GM23338 (cell line): ENCODE measurements at regions not wholly inside any gene's neighbourhood (a gene's known extent, or its start where the extent isn't known, plus 50 kb on each side); places are given as distances from the start of the nearest gene placed in this dataset.

Experiments
- ATAC-seq: fragments of 200-7000 bp; cut with Tn5 transposase; 3 replicates; pipeline ENCODE4 v1.9.1; 2020
- DNase-seq: peaks from one replicate; pipeline ENCODE4 v3.0.0-alpha.2; 2015; ENCODE audit warnings: low spot score
- H2AFZ ChIP-seq: fragments of 200-600 bp; sonication (generic); 2 replicates; pipeline ENCODE4 v1.8.0; 2016; ENCODE audit warnings: antibody characterized with exemption, mild to moderate bottlenecking, moderate library complexity
- H3F3A ChIP-seq: fragments of 200-600 bp; sonication (generic); replicated peaks from 2 replicates; pipeline ENCODE4 v1.8.0; 2017; ENCODE audit warnings: antibody characterized with exemption, mixed run types, low read depth
- H3K27ac ChIP-seq: fragments of 200-600 bp; sonication (generic); 2 replicates; pipeline ENCODE4 v1.6.1; 2016; ENCODE audit warnings: low read depth
- H3K27me3 ChIP-seq: fragments of 200-600 bp; sonication (generic); 2 replicates; pipeline ENCODE4 v1.8.0; 2016; ENCODE audit warnings: mild to moderate bottlenecking, mixed run types, moderate library complexity; ENCODE audit not compliant: insufficient read depth
- H3K36me3 ChIP-seq: fragments of 200-600 bp; sonication (generic); 2 replicates; pipeline ENCODE4 v1.8.0; 2016; ENCODE audit warnings: mild to moderate bottlenecking; ENCODE audit not compliant: insufficient read depth
- H3K4me1 ChIP-seq: fragments of 200-600 bp; sonication (generic); 2 replicates; pipeline ENCODE4 v1.8.0; 2016; ENCODE audit warnings: mild to moderate bottlenecking, moderate library complexity; ENCODE audit not compliant: insufficient read depth
- H3K4me2 ChIP-seq: fragments of 200-600 bp; sonication (generic); 2 replicates; pipeline ENCODE4 v1.7.1; 2017; ENCODE audit warnings: mixed run types
- H3K4me3 ChIP-seq: fragments of 200-600 bp; sonication (generic); 2 replicates; pipeline ENCODE4 v1.6.1; 2016; ENCODE audit warnings: mixed run types
- H3K79me2 ChIP-seq: fragments of 200-600 bp; sonication (generic); replicated peaks from 2 replicates; pipeline ENCODE4 v1.8.0; 2017; ENCODE audit warnings: mild to moderate bottlenecking; ENCODE audit not compliant: insufficient read depth
- H3K9me2 ChIP-seq: fragments of 200-600 bp; sonication (generic); 2 replicates; pipeline ENCODE4 v1.8.0; 2017; ENCODE audit not compliant: insufficient read depth
- H4K20me1 ChIP-seq: fragments of 200-600 bp; sonication (generic); replicated peaks from 2 replicates; pipeline ENCODE4 v1.8.0; 2017; ENCODE audit warnings: mild to moderate bottlenecking; ENCODE audit not compliant: insufficient read depth
- H3K27ac Mint-ChIP-seq: 2 replicates; pipeline ENCODE4 v1.8.0; 2020; ENCODE audit warnings: inconsistent platforms, mild to moderate bottlenecking, moderate library complexity, mixed read lengths
- H3K27me3 Mint-ChIP-seq: 3 replicates; pipeline ENCODE4 v1.8.0; 2022; ENCODE audit warnings: low read depth, mild to moderate bottlenecking, moderate library complexity, mixed read lengths, inconsistent platforms; ENCODE audit not compliant: insufficient read depth, poor library complexity
- H3K36me3 Mint-ChIP-seq: 3 replicates; pipeline ENCODE4 v1.8.0; 2021; ENCODE audit warnings: low read depth, mild to moderate bottlenecking, inconsistent platforms, moderate library complexity, mixed read lengths
- H3K4me1 Mint-ChIP-seq: 3 replicates; pipeline ENCODE4 v1.8.0; 2020; ENCODE audit warnings: mild to moderate bottlenecking, inconsistent platforms, mixed read lengths
- H3K4me3 Mint-ChIP-seq: 3 replicates; pipeline ENCODE4 v1.8.0; 2021; ENCODE audit warnings: moderate library complexity, mild to moderate bottlenecking, inconsistent platforms, mixed read lengths
- H3K9me3 Mint-ChIP-seq: 3 replicates; pipeline ENCODE4 v1.8.0; 2020; ENCODE audit warnings: moderate library complexity, mild to moderate bottlenecking, inconsistent platforms, mixed read lengths
- CREB1 ChIP-seq: fragments of 250-450 bp; sonication (Bioruptor Pico); IDR thresholded peaks from 2 replicates; pipeline ENCODE4 v1.5.0; 2020; ENCODE audit warnings: low read depth, mild to moderate bottlenecking, moderate library complexity
- CTCF ChIP-seq, 2 experiments: fragments of 200-600 bp in 1 of 2; sonication (generic) in 1 of 2; conservative IDR thresholded peaks; 2 replicates each; pipeline versions ENCODE4 v1.5.1 to v1.6.1; 2016 to 2017; ENCODE audit warnings: antibody characterized with exemption in 2 of 2, low read depth in 2 of 2, mild to moderate bottlenecking in 2 of 2, moderate library complexity in 1 of 2
- ETS1 ChIP-seq: IDR thresholded peaks from 2 replicates; pipeline ENCODE4 v1.6.1; 2016; ENCODE audit warnings: antibody characterized with exemption
- EZH2 ChIP-seq: fragments of 200-600 bp; sonication (generic); IDR thresholded peaks from one replicate; pipeline ENCODE4 v1.8.0; 2017; ENCODE audit warnings: antibody characterized with exemption, mild to moderate bottlenecking, low read depth; ENCODE audit not compliant: unreplicated experiment
- JUNB ChIP-seq: IDR thresholded peaks from one replicate; pipeline ENCODE4 v1.6.1; 2016; ENCODE audit warnings: antibody characterized with exemption; ENCODE audit not compliant: unreplicated experiment
- NANOG ChIP-seq: IDR thresholded peaks from 2 replicates; pipeline ENCODE4 v1.6.1; 2016; ENCODE audit warnings: antibody characterized with exemption, borderline replicate concordance
- ZNF114 ChIP-seq: fragments of 250-450 bp; sonication (Bioruptor Pico); IDR thresholded peaks from 2 replicates; pipeline ENCODE4 v1.5.0; 2020; ENCODE audit warnings: mild to moderate bottlenecking, moderate library complexity
- ZNF331 ChIP-seq: fragments of 250-450 bp; sonication (Bioruptor Pico); IDR thresholded peaks from 2 replicates; pipeline ENCODE4 v1.5.0; 2020; ENCODE audit warnings: low read depth, mild to moderate bottlenecking, moderate library complexity
- TF ChIP-seq, protein P1 (sequence below): fragments of 250-450 bp; sonication (Bioruptor Pico); IDR thresholded peaks from 2 replicates; pipeline ENCODE4 v1.5.0; 2020; ENCODE audit warnings: mild to moderate bottlenecking, moderate library complexity

- no peak overlapping the region for H3K4me2 ChIP-seq
- no peaks in the 10 kb centered on the region for H3K36me3 ChIP-seq
- no peaks in the 10 kb centered on the region for H4K20me1 ChIP-seq
- H3K4me1 ChIP-seq: no peaks in the 10 kb centered on the region
- Mint-ChIP-seq H3K36me3 (no peaks in the 10 kb centered on the region), H3K27ac (no peak overlapping the region), H3K9me3 (no peaks in the 10 kb centered on the region), H3K4me3 (no peak overlapping the region), H3K4me1 (peaks cover 3% of the 10 kb centered on the region; the same call in 1 of the 3 replicates), H3K27me3 (no peaks in the 10 kb centered on the region)
- H3K27me3 ChIP-seq: no peaks in the 10 kb centered on the region
- ATAC-seq (no peak), DNase-seq (no peak)
- H3K9me2 ChIP-seq: no peaks in the 10 kb centered on the region
- no peak overlapping the region for H3K4me3 ChIP-seq
- H3K79me2 ChIP-seq: no peaks in the 10 kb centered on the region
- peak in 1 of 2 experiments; percentile 39; a peak in 2 of 4 replicates for TF ChIP-seq CTCF (conservative IDR thresholded peaks at IDR 0.05; ENCODE audit: low read depth in 2 of 2)
- TF ChIP-seq, protein P1, sequence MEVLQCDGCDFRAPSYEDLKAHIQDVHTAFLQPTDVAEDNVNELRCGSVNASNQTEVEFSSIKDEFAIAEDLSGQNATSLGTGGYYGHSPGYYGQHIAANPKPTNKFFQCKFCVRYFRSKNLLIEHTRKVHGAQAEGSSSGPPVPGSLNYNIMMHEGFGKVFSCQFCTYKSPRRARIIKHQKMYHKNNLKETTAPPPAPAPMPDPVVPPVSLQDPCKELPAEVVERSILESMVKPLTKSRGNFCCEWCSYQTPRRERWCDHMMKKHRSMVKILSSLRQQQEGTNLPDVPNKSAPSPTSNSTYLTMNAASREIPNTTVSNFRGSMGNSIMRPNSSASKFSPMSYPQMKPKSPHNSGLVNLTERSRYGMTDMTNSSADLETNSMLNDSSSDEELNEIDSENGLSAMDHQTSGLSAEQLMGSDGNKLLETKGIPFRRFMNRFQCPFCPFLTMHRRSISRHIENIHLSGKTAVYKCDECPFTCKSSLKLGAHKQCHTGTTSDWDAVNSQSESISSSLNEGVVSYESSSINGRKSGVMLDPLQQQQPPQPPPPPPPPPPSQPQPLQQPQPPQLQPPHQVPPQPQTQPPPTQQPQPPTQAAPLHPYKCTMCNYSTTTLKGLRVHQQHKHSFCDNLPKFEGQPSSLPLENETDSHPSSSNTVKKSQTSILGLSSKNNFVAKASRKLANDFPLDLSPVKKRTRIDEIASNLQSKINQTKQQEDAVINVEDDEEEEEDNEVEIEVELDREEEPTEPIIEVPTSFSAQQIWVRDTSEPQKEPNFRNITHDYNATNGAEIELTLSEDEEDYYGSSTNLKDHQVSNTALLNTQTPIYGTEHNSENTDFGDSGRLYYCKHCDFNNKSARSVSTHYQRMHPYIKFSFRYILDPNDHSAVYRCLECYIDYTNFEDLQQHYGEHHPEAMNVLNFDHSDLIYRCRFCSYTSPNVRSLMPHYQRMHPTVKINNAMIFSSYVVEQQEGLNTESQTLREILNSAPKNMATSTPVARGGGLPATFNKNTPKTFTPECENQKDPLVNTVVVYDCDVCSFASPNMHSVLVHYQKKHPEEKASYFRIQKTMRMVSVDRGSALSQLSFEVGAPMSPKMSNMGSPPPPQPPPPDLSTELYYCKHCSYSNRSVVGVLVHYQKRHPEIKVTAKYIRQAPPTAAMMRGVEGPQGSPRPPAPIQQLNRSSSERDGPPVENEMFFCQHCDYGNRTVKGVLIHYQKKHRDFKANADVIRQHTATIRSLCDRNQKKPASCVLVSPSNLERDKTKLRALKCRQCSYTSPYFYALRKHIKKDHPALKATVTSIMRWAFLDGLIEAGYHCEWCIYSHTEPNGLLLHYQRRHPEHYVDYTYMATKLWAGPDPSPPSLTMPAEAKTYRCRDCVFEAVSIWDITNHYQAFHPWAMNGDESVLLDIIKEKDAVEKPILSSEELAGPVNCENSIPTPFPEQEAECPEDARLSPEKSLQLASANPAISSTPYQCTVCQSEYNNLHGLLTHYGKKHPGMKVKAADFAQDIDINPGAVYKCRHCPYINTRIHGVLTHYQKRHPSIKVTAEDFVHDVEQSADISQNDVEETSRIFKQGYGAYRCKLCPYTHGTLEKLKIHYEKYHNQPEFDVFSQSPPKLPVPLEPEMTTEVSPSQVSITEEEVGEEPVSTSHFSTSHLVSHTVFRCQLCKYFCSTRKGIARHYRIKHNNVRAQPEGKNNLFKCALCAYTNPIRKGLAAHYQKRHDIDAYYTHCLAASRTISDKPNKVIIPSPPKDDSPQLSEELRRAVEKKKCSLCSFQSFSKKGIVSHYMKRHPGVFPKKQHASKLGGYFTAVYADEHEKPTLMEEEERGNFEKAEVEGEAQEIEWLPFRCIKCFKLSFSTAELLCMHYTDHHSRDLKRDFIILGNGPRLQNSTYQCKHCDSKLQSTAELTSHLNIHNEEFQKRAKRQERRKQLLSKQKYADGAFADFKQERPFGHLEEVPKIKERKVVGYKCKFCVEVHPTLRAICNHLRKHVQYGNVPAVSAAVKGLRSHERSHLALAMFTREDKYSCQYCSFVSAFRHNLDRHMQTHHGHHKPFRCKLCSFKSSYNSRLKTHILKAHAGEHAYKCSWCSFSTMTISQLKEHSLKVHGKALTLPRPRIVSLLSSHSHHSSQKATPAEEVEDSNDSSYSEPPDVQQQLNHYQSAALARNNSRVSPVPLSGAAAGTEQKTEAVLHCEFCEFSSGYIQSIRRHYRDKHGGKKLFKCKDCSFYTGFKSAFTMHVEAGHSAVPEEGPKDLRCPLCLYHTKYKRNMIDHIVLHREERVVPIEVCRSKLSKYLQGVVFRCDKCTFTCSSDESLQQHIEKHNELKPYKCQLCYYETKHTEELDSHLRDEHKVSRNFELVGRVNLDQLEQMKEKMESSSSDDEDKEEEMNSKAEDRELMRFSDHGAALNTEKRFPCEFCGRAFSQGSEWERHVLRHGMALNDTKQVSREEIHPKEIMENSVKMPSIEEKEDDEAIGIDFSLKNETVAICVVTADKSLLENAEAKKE (CRISPR knock-in tag): no peak
- H2AFZ ChIP-seq: no peak overlapping the region
- H3K27ac ChIP-seq: no peak overlapping the region
- H3F3A ChIP-seq: no peaks in the 10 kb centered on the region
Observed at GRCh38 chr15:47983533-47983932, 137.3 kb upstream of the SLC24A5 start.

DNA sequence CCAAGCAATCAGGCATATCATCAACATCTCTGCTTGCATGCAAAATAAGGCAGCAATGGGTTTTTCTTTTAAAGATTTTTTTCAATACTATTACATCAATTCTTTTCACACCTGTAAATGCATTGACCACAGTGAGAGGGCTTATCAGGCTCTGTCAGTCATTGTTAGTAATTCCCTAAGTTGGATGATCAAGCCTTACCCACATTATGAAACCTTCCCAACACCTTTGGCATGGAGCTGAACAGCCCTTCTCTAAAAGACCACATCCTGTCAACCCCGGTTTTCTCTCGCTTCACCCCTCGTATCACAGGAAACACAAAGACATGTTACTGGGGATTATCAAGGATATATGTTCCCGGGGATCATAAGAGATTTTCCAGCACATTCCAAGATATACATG is 135.2 kb upstream of the SLC24A5 start:
- H2AFZ ChIP-seq: no peak overlapping the region
- H3K4me3 ChIP-seq: no peak overlapping the region
- no peaks in the 10 kb centered on the region for H3K27me3 ChIP-seq
- H3K4me1 Mint-ChIP-seq: peaks cover 3% of the 10 kb centered on the region; the same call in 1 of the 3 replicates
- DNase-seq: no peak
- H3K27ac Mint-ChIP-seq: no peak overlapping the region
- H3K9me2 ChIP-seq: no peaks in the 10 kb centered on the region
- H3K79me2 ChIP-seq: no peaks in the 10 kb centered on the region
- no peaks in the 10 kb centered on the region for H4K20me1 ChIP-seq
- no peak overlapping the region for H3K27ac ChIP-seq
- no peak for ATAC-seq
- H3F3A ChIP-seq: no peaks in the 10 kb centered on the region
- no peaks in the 10 kb centered on the region for H3K36me3 ChIP-seq
- H3K4me1 ChIP-seq: no peaks in the 10 kb centered on the region
- no peak overlapping the region for H3K4me2 ChIP-seq
- H3K36me3 Mint-ChIP-seq: no peaks in the 10 kb centered on the region
- no peaks in the 10 kb centered on the region for H3K9me3 Mint-ChIP-seq
- no peak overlapping the region for H3K4me3 Mint-ChIP-seq
- TF ChIP-seq JUNB (no peak), ETS1 (no peak), CTCF (conservative IDR thresholded peaks at IDR 0.05; ENCODE audit: low read depth in 2 of 2) (no peak), NANOG (no peak), EZH2 (no peak), CREB1 (CRISPR knock-in tag) (no peak), ZNF331 (CRISPR knock-in tag) (no peak), ZNF114 (CRISPR knock-in tag) (no peak)
- no peaks in the 10 kb centered on the region for H3K27me3 Mint-ChIP-seq
